GM12878 (cell line): ENCODE measurements at regions not wholly inside any gene's neighbourhood (a gene's known extent, or its start where the extent isn't known, plus 50 kb on each side); places are given as distances from the start of the nearest gene placed in this dataset.

Source experiments
- ATAC-seq: fragments of 200-7000 bp; cut with Tn5 transposase; 3 replicates; pipeline ENCODE4 v1.9.1; 2020; ENCODE audit warnings: mild to moderate bottlenecking, moderate library complexity
- BruUV-seq: library from RNA; stranded (reverse); fragments of 400-500 nt; replicated peaks from 2 replicates; lab custom pipeline; 2021; lab: Mats Ljungman, UMichigan
- CTCF ChIA-PET: fragments of 300-600 bp; sonication (Branson Sonifier 250); formaldehyde crosslinking; extraction: SDS; loops from one replicate; lab custom pipeline; 2021; ENCODE audit warnings: inconsistent platforms; lab: Yijun Ruan, JAX
- POLR2A ChIA-PET: fragments of 350-600 bp; formaldehyde crosslinking; extraction: SDS; loops from one replicate; lab custom pipeline; 2021; ENCODE audit warnings: inconsistent platforms; lab: Charles Lee
- RAD21 ChIA-PET: fragments of 300-600 bp; sonication (Branson Sonifier 250); formaldehyde crosslinking; loops from one replicate; lab custom pipeline; 2023; ENCODE audit warnings: antibody characterized with exemption; ENCODE audit not compliant: unreplicated experiment; lab: Charles Lee
- SMC1A ChIA-PET: fragments of 300-600 bp; sonication (Branson Sonifier 250); formaldehyde crosslinking; loops from one replicate; lab custom pipeline; 2023; ENCODE audit not compliant: unreplicated experiment, uncharacterized antibody; lab: Charles Lee
- DNase-seq: peaks from one replicate; pipeline ENCODE4 v3.0.0-alpha.2; 2011; ENCODE audit warnings: low read depth, low spot score
- FAIRE-seq: peaks from 3 replicates; lab custom pipeline; 2011; peaks lifted over from hg19 to GRCh38; lab: Jason Lieb, UNC
- H2AFZ ChIP-seq: 2 replicates; pipeline ENCODE4 v1.6.0; 2011; ENCODE audit warnings: low read depth, low read length, control low read depth; ENCODE audit not compliant: control insufficient read depth
- H3K27ac ChIP-seq: 2 replicates; pipeline ENCODE4 v1.5.1; 2011; ENCODE audit warnings: control low read depth; ENCODE audit not compliant: control insufficient read depth, insufficient read depth
- H3K27me3 ChIP-seq, 2 experiments: replicated peaks in 1 of 2; 2 replicates each; pipeline versions ENCODE4 v1.6.0 to v1.6.1; 2011; ENCODE audit warnings: low read length in 1 of 2; ENCODE audit not compliant: control insufficient read depth in 2 of 2, insufficient read depth in 2 of 2
- H3K36me3 ChIP-seq, 2 experiments: 2 replicates each; pipeline ENCODE4 v1.5.1; 2011; ENCODE audit warnings: low read length in 1 of 2; ENCODE audit not compliant: control insufficient read depth in 2 of 2, insufficient read depth in 2 of 2
- H3K4me1 ChIP-seq: 2 replicates; pipeline ENCODE4 v1.6.1; 2011; ENCODE audit warnings: mild to moderate bottlenecking, low read length, moderate library complexity, mixed read lengths; ENCODE audit not compliant: control insufficient read depth, insufficient read depth
- H3K4me2 ChIP-seq: 2 replicates; pipeline ENCODE4 v1.6.0; 2011; ENCODE audit warnings: control low read depth; ENCODE audit not compliant: control insufficient read depth, insufficient read depth
- H3K4me3 ChIP-seq: fragments of 200-600 bp; sonication (generic); 2 replicates; pipeline ENCODE4 v1.5.1; 2016
- H3K79me2 ChIP-seq: 2 replicates; pipeline ENCODE4 v1.6.0; 2011; ENCODE audit warnings: low read length; ENCODE audit not compliant: control insufficient read depth, insufficient read depth
- H3K9ac ChIP-seq: 2 replicates; pipeline ENCODE4 v1.8.0; 2011; ENCODE audit warnings: low read length, control low read depth, mixed read lengths; ENCODE audit not compliant: control insufficient read depth, insufficient read depth
- H3K9me3 ChIP-seq: replicated peaks from 3 replicates; pipeline ENCODE4 v1.5.1; 2011; ENCODE audit warnings: mild to moderate bottlenecking, low read length; ENCODE audit not compliant: control insufficient read depth, insufficient read depth
- H4K20me1 ChIP-seq: 2 replicates; pipeline ENCODE4 v1.6.0; 2011; ENCODE audit not compliant: control insufficient read depth, insufficient read depth
- BRCA1 ChIP-seq: IDR thresholded peaks from 2 replicates; pipeline ENCODE4 v1.6.1; 2011; ENCODE audit warnings: low read depth, low read length, improper control_type of control experiment
- CUX1 ChIP-seq: IDR thresholded peaks from 2 replicates; pipeline ENCODE4 v1.6.1; 2012; ENCODE audit warnings: improper control_type of control experiment, low read depth, low read length; ENCODE audit not compliant: insufficient replicate concordance
- MYC ChIP-seq: IDR thresholded peaks from 2 replicates; pipeline ENCODE4 v1.6.1; 2011; ENCODE audit warnings: mild to moderate bottlenecking, low read length, moderate library complexity, inconsistent platforms; ENCODE audit not compliant: insufficient read depth, insufficient replicate concordance, insufficient read length, severe bottlenecking
- RUNX3 ChIP-seq: IDR thresholded peaks from 2 replicates; pipeline ENCODE4 v1.6.1; 2012; ENCODE audit warnings: low read length, inconsistent platforms
- SREBF2 ChIP-seq: IDR thresholded peaks from 2 replicates; pipeline ENCODE4 v1.6.1; 2012; ENCODE audit warnings: mild to moderate bottlenecking, low read length
- SUZ12 ChIP-seq: fragments of 200-600 bp; sonication (generic); IDR thresholded peaks from one replicate; pipeline ENCODE4 v1.6.1; 2018; ENCODE audit warnings: antibody characterized with exemption, mild to moderate bottlenecking; ENCODE audit not compliant: unreplicated experiment
- WGBS: methylation state at CpG from one replicate; pipeline ENCODE4 v1.1.6; 2016; ENCODE audit warnings: low lambda C conversion rate; ENCODE audit not compliant: insufficient replicate concordance, insufficient coverage; ENCODE audit errors: missing lambda C conversion rate; 5-methylcytosine and 5-hydroxymethylcytosine counted together
- in situ Hi-C: fragments of 300-500 bp; cut with MboI; formaldehyde crosslinking; loops from 9 replicates; pipeline ENCODE4 v1.14.3; 2018; ENCODE audit warnings: mixed read lengths
- intact Hi-C: fragments of 100-400 bp; cut with micrococcal nuclease; formaldehyde crosslinking; loops from one replicate; pipeline ENCODE4 v1.14.2; 2022; ENCODE audit not compliant: unreplicated experiment

DNA sequence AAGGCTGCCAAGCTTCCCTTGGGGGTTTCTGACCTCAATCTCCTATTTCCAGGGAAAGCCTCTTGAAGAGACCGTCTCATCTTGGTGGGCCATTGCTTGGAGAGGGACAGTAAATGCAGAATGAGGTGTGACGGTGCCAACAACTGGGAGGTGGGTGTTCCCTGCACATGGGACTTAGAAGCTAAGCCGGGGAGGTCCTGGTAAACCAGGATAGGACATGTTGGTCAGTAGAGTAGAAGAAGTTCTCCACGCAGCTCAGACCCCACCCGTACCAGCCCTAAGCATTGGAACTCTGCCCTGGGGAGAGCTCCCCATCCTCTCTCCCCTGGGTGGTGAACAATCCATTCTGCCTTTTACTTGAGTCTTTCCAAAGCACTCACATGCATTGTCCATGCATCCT lies 92.0 kb downstream of the SOX1 start:
- POLR2A ChIA-PET, result no interaction called here
- TF ChIP-seq MYC (no peak), SUZ12 (no peak), SREBF2 (no peak), CUX1 (no peak), RUNX3 (no peak), BRCA1 (no peak)
- no peak overlapping the region for H3K4me3 ChIP-seq
- RAD21 ChIA-PET, result no interaction called here
- H3K4me1 ChIP-seq, result no peaks in the 10 kb centered on the region
- WGBS, result 26% methylated on average over 5 of the region's 5 CpGs
- no peaks in the 10 kb centered on the region for H3K36me3 ChIP-seq
- H3K4me2 ChIP-seq, result no peak overlapping the region
- in situ Hi-C loops (no loop called here), intact Hi-C loops (no loop called here)
- SMC1A ChIA-PET, result no interaction called here
- CTCF ChIA-PET, result no interaction called here
- FAIRE-seq, result no peak
- H3K27me3 ChIP-seq, result no peaks in the 10 kb centered on the region
- ATAC-seq, result no peak
- H2AFZ ChIP-seq, result no peak overlapping the region
- H3K9me3 ChIP-seq, result no peaks in the 10 kb centered on the region; the same call in 2 of the 3 replicates
- no peak overlapping the region for H3K9ac ChIP-seq
- H3K79me2 ChIP-seq, result no peaks in the 10 kb centered on the region
- no peaks in the 10 kb centered on the region for H4K20me1 ChIP-seq
- no peak for DNase-seq
- BruUV-seq, result no TSS peak
- no peak overlapping the region for H3K27ac ChIP-seq
